ENCODE measurements at regions not wholly inside any gene's neighbourhood (a gene's known extent, or its start where the extent isn't known, plus 50 kb on each side); places are given as distances from the start of the nearest gene placed in this dataset.
"Not testable (repeated sequence)": the region's sequence is repeated elsewhere in the genome, so short reads cannot be mapped to it uniquely, and the experiment has no call there.

DNA sequence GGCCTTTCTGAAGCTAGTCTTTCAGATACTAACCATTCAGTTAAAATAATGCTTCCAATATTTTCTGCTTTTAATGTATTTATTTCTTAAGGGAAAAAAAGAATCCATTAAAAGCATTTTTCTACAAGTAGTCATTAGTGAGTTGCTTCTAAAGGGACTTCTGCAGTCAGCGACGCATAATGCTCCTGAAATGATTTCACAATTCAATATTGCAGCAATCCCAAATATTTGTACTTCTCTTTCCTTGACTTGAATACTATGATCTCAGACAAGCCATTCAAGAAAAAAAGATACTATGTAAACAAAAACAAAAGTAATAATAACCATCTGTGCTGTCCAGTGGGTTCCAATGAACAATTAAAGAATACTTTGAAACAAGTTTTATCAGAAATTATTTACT lies 681.0 kb downstream of the DIPK2A start:
- peak; percentile 89 for FAIRE-seq

- peak; percentile 18 for FAIRE-seq
These were observed 683.8 kb downstream of the DIPK2A start for GRCh38 chr3:144655423-144655822.

DNA sequence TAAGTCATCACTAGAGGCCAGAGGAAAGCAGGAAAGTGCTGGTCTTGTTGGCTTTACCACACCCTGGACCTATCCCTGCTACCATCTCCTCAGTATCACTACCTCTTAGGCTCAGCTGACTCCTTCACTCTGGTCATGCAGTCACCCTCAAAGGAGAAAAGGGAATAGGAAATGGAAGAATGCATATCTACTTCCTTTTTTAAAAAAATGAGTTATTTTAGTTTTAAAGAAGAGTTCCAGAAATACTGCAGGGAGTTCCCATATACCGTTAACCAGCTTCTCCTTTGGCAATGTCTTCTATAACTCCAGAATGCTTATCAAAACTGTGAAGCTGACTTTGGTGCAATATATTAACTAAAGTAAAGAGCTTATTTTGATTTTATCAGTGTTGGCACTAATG lies 688.6 kb downstream of the DIPK2A start:
- no peak for FAIRE-seq

GRCh38 chr3:144662729-144663128 lies 691.1 kb downstream of the DIPK2A start:
- FAIRE-seq: no peak

GRCh38 chr3:144663456-144664436 lies 692.1 kb downstream of the DIPK2A start:
- no peak for FAIRE-seq

GRCh38 chr3:144665567-144666053 lies 694.0 kb downstream of the DIPK2A start:
- FAIRE-seq: no peak

GRCh38 chr3:144670571-144670970 lies 698.9 kb downstream of the DIPK2A start:
- FAIRE-seq: no peak

GRCh38 chr3:144677103-144677502 lies 705.5 kb downstream of the DIPK2A start:
- no peak for FAIRE-seq

DNA sequence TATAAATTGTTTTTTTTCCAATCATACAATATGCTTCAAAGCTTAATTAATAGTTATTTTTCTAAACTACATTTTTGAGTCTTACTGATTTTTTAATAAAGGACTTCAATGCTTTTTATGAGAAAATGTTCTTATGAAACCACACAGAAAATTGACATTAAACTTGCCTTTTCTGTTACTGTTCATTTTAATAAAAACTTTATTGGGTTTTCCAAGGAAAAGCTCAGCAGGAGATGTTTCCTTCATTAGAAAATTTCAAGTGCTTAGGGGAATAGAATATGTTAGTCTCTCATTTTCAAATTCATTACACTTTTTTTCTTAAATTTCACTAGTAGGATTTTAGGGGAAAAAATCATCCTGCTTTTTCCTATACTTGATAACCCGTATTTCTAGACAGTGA lies 711.4 kb downstream of the DIPK2A start:
- FAIRE-seq: peak; percentile 26

DNA sequence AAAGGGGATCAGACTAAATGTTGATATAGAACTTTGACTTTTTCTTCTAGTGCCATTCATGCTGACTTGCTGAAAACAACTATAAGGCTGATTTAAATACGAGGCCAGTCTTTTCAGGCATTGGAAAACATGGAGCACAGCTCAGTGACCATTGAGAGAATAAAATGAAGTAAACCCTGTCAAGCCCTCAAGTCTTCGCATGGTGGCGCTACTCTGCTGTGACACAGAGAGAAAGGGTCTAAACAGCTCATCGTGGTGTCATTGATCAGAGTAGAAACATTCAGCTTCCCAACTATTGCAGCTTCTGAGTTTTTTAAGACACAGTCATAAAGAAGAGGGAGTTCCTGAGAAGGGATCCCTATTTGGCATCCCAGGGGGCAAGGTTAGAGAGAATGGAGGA lies 716.2 kb downstream of the DIPK2A start:
- FAIRE-seq: no peak

- no peak for FAIRE-seq
These were observed 720.9 kb downstream of the DIPK2A start for GRCh38 chr3:144692488-144692887.

DNA sequence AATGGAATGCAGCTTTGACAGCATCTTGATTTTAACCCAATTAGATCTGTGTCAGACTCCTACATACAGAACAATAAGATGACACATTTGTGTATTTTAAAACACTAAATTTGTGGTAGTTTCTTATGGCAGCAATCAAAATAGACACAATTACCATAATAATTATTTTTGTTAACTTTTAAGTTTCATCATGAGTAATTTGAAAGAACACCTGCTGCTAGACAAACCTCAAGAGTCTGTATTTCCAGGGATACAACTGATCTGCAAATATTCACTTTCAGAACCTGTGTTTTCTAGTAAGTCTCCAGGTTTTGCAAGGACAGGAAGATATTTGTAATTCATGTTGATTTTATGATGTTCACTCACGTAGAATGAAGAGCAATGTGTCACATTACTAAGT lies 736.8 kb downstream of the DIPK2A start:
- no peak for FAIRE-seq

DNA sequence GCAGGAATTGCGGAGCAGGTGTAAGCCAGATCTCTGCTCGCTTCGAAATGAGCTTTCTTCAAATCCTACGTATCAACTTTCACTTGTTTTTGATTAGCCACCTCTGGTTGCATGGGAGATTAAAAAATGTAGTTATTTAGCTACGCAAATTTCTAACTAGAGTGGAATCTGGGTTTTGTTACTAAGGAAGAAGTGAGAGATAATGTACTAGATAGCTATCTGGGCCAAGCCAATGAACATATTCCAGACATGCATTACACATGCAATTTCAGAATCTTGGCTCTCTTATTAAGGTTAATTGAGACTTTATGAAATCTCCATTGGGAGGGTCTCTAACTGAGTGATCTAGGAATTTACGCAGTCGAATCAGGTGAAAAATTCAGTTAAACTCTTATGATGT lies 765.7 kb downstream of the DIPK2A start:
- FAIRE-seq: no peak

- FAIRE-seq: no peak
These were observed 771.6 kb downstream of the DIPK2A start for GRCh38 chr3:144743225-144743668.

- FAIRE-seq: no peak
These were observed 772.9 kb downstream of the DIPK2A start for GRCh38 chr3:144744473-144744872.

GRCh38 chr3:144746631-144747030 lies 775.0 kb downstream of the DIPK2A start:
- no peak for FAIRE-seq

GRCh38 chr3:144749536-144750253 lies 778.1 kb downstream of the DIPK2A start:
- FAIRE-seq: not testable (repeated sequence)

- no peak for FAIRE-seq
These were observed 782.6 kb downstream of the DIPK2A start for GRCh38 chr3:144754076-144754783.

DNA sequence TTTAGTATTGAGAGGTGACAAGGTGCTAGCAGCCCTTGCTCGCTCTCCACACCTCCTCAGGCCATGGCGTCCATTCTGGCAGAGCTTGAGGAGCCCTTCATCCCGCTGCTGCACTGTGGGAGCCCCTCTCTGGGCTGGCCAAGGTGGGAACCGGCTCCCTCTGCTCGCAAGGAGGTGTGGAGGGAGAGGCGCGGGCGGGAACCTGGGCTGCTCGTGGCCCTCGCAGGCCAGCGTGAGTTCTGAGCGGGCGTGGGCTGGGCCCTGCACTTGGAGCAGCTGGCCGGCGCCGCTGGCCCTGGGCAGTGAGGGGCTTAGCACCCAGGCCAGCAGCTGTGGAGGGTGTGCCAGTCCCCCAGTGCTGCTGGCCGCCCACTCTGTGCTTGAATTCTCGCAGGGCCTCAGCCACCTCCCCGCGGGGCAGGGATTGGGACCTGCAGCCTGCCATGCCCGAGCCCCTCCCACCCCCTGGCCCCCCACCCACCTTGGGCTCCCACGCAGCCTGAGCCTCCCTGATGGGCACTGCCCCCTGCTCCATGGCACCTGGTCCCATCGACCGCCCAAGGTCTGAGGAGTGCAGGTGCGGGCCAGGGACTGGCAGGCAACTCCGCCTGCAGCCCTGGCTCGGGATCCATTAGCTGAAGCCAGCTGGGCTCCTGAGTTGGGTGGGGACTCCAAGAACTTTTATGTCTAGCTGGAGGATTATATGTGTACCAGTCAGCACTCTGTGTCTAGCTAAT lies 785.2 kb downstream of the DIPK2A start:
- FAIRE-seq: no peak

DNA sequence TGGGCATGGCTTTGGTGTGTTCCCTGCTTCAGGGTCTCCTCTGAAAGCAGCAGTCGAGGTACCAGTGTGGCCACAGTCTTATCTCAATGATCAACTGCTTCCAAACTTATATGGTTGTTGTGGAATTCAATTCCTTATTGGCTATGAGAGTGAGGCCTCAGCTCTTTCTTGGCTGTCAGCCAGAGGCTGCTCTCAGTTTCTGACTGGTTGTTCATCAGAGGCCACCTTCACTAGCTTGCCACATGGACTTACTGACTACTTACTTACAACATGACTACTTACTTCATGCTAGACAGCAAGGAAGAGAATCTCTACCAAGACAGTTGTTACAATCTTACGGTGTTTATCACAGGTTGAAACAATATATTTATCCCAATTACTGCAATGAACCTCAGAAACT lies 789.2 kb downstream of the DIPK2A start:
- no peak for FAIRE-seq

- no peak for FAIRE-seq
These were observed 790.5 kb downstream of the DIPK2A start for GRCh38 chr3:144762091-144762490.

- no peak for FAIRE-seq
These were observed 792.3 kb downstream of the DIPK2A start for GRCh38 chr3:144763878-144764454.

Data from endometrium (tissue), 2 donors.